ENCODE measurements at regions not wholly inside any gene's neighbourhood (a gene's known extent, or its start where the extent isn't known, plus 50 kb on each side); places are given as distances from the start of the nearest gene placed in this dataset.

- H4K20me1 ChIP-seq (ENCODE audit: insufficient read depth, poor library complexity, severe bottlenecking): no peaks in the 10 kb centered on the region
- WGBS (ENCODE audit: low lambda C conversion rate, missing lambda C conversion rate): 75% methylated on average over 2 of the region's 2 CpGs
These were observed 276.8 kb downstream of the TBX15 start for GRCh38 chr1:118711356-118711755.

GRCh38 chr1:118698911-118699310, 289.2 kb downstream of the TBX15 start:
- DNase-seq (ENCODE audit: low spot score): no peak
- H3K36me3 ChIP-seq (replicated peaks; ENCODE audit: insufficient read depth, low read depth): no peaks in the 10 kb centered on the region
- no peaks in the 10 kb centered on the region for H3K27me3 ChIP-seq
- no peak overlapping the region for H3K4me3 ChIP-seq
- H3K4me1 ChIP-seq (ENCODE audit: insufficient read depth): peaks cover 4% of the 10 kb centered on the region
- H4K20me1 ChIP-seq (ENCODE audit: insufficient read depth, poor library complexity, severe bottlenecking): no peaks in the 10 kb centered on the region
- no peak overlapping the region for H3K4me2 ChIP-seq
- no peaks in the 10 kb centered on the region for H3K9me3 ChIP-seq (ENCODE audit: low read depth)
- TF ChIP-seq EZH2 (IDR thresholded peaks at IDR 0.05; ENCODE audit: borderline replicate concordance): no peak
- TF ChIP-seq CTCF (IDR thresholded peaks at IDR 0.05; ENCODE audit: poor library complexity): no peak
- no peak for TF ChIP-seq EZH2phosphoT487 (IDR thresholded peaks at IDR 0.05; ENCODE audit: low read depth, severe bottlenecking, unreplicated experiment)
- no peak overlapping the region for H2AFZ ChIP-seq
- no peaks in the 10 kb centered on the region for H3K9me2 ChIP-seq (replicated peaks; ENCODE audit: insufficient read depth)
- no peak overlapping the region for H3K27ac ChIP-seq
- WGBS (ENCODE audit: low lambda C conversion rate, missing lambda C conversion rate): 31% methylated on average over 2 of the region's 2 CpGs
- H3K79me2 ChIP-seq: no peaks in the 10 kb centered on the region

More at GRCh38 chr1:118711356-118711755, 276.8 kb downstream of the TBX15 start:
- TF ChIP-seq CTCF (IDR thresholded peaks at IDR 0.05; ENCODE audit: poor library complexity): no peak
- no peak for TF ChIP-seq EZH2phosphoT487 (IDR thresholded peaks at IDR 0.05; ENCODE audit: low read depth, severe bottlenecking, unreplicated experiment)
- TF ChIP-seq EZH2 (IDR thresholded peaks at IDR 0.05; ENCODE audit: borderline replicate concordance): no peak
- no peak overlapping the region for H2AFZ ChIP-seq
- no peak overlapping the region for H3K4me3 ChIP-seq
- no peak overlapping the region for H3K4me2 ChIP-seq
- DNase-seq (ENCODE audit: low spot score): no peak
- H3K27ac ChIP-seq: no peak overlapping the region
- H3K79me2 ChIP-seq: no peaks in the 10 kb centered on the region
- no peaks in the 10 kb centered on the region for H3K9me3 ChIP-seq (ENCODE audit: low read depth)
- H3K4me1 ChIP-seq (ENCODE audit: insufficient read depth): no peaks in the 10 kb centered on the region
- no peaks in the 10 kb centered on the region for H3K36me3 ChIP-seq (replicated peaks; ENCODE audit: insufficient read depth, low read depth)
- H3K27me3 ChIP-seq: no peaks in the 10 kb centered on the region
- H3K9me2 ChIP-seq (replicated peaks; ENCODE audit: insufficient read depth): no peaks in the 10 kb centered on the region

GRCh38 chr1:118692143-118692542, 296.0 kb downstream of the TBX15 start:
- Histone ChIP-seq H3K4me2 (no peak overlapping the region), H4K20me1 (ENCODE audit: insufficient read depth, poor library complexity, severe bottlenecking) (no peaks in the 10 kb centered on the region), H3K9me2 (replicated peaks; ENCODE audit: insufficient read depth) (no peaks in the 10 kb centered on the region), H3K27me3 (no peaks in the 10 kb centered on the region), H3K79me2 (no peaks in the 10 kb centered on the region), H2AFZ (no peak overlapping the region), H3K27ac (no peak overlapping the region), H3K4me3 (no peak overlapping the region), H3K4me1 (ENCODE audit: insufficient read depth) (no peaks in the 10 kb centered on the region), H3K36me3 (replicated peaks; ENCODE audit: insufficient read depth, low read depth) (no peaks in the 10 kb centered on the region), H3K9me3 (ENCODE audit: low read depth) (no peaks in the 10 kb centered on the region)
- TF ChIP-seq CTCF (IDR thresholded peaks at IDR 0.05; ENCODE audit: poor library complexity) (no peak), EZH2phosphoT487 (IDR thresholded peaks at IDR 0.05; ENCODE audit: low read depth, severe bottlenecking, unreplicated experiment) (no peak)
- WGBS (ENCODE audit: low lambda C conversion rate, missing lambda C conversion rate): 93% methylated on average over 1 of the region's 1 CpG
- DNase-seq (ENCODE audit: low spot score): no peak

- no peak for TF ChIP-seq CTCF (IDR thresholded peaks at IDR 0.05; ENCODE audit: poor library complexity)
- no peak for TF ChIP-seq EZH2 (IDR thresholded peaks at IDR 0.05; ENCODE audit: borderline replicate concordance)
- no peak for TF ChIP-seq EZH2phosphoT487 (IDR thresholded peaks at IDR 0.05; ENCODE audit: low read depth, severe bottlenecking, unreplicated experiment)
- no peak overlapping the region for H3K4me2 ChIP-seq
- H3K27ac ChIP-seq: no peak overlapping the region
- 87% methylated on average over 2 of the region's 2 CpGs for WGBS (ENCODE audit: low lambda C conversion rate, missing lambda C conversion rate)
- no peaks in the 10 kb centered on the region for H3K79me2 ChIP-seq
- no peak overlapping the region for H2AFZ ChIP-seq
- no peak overlapping the region for H3K4me3 ChIP-seq
- H3K9me3 ChIP-seq (ENCODE audit: low read depth): no peaks in the 10 kb centered on the region
- H3K4me1 ChIP-seq (ENCODE audit: insufficient read depth): no peaks in the 10 kb centered on the region
- H3K9me2 ChIP-seq (replicated peaks; ENCODE audit: insufficient read depth): no peaks in the 10 kb centered on the region
- no peaks in the 10 kb centered on the region for H4K20me1 ChIP-seq (ENCODE audit: insufficient read depth, poor library complexity, severe bottlenecking)
- H3K36me3 ChIP-seq (replicated peaks; ENCODE audit: insufficient read depth, low read depth): no peaks in the 10 kb centered on the region
- no peak for DNase-seq (ENCODE audit: low spot score)
- H3K27me3 ChIP-seq: no peaks in the 10 kb centered on the region
These were observed 299.3 kb downstream of the TBX15 start for GRCh38 chr1:118688891-118689290.

All from hepatocyte (in vitro differentiated cells).